ENCODE measurements at regions not wholly inside any gene's neighbourhood (a gene's known extent, or its start where the extent isn't known, plus 50 kb on each side); places are given as distances from the start of the nearest gene placed in this dataset.

DNA sequence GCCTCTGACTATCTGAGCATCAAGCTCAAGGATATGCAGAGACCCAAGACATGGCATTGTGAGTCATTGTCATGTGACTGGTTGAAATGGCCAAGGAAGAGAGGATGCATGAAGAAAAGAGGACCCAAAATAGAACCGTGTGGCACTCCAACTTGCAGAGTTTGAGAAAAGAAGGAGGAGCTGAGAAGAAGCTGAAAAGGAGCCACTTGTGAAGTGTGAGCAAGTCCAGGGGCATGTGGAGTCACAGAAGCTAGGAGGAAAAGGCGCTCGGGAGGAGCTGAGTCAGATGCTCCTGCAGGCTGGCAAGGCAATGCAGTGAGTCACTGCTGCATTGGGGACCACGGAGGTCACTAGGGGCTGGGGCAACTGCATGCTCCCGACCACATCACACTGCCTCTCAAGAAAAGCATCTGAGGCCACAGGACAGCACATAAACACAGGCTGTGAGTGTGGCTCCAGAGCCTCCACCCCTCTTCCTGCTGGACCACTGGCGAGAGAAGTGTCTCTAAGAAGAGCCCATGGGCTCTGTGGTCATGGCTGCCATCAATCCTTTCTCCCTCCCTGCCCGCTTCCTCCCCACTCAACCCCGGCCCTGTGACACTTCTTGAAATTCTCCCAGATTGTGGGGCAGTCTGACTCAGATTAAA is 197.6 kb downstream of the DRD1 start:
- TF ChIP-seq CTCF (IDR thresholded peaks at IDR 0.05) (no peak), USF2 (CRISPR knock-in tag; IDR thresholded peaks at IDR 0.05) (no peak), SOX15 (CRISPR knock-in tag; IDR thresholded peaks at IDR 0.05) (no peak)

Data from WTC11 (cell line).